OCI-LY3 (cell line): ENCODE measurements at regions not wholly inside any gene's neighbourhood (a gene's known extent, or its start where the extent isn't known, plus 50 kb on each side); places are given as distances from the start of the nearest gene placed in this dataset.
"Not testable (repeated sequence)": the region's sequence is repeated elsewhere in the genome, so short reads cannot be mapped to it uniquely, and the experiment has no call there.

Source experiments
- EZH2phosphoT487 ChIP-seq: fragments of 200-600 bp; shearing (Covaris generic); IDR thresholded peaks from 2 replicates; pipeline ENCODE4 v1.6.1; 2018; ENCODE audit warnings: antibody characterized with exemption, mixed run types, low read depth
- TF ChIP-seq, protein P1 (sequence below): fragments of 200-600, 300-600 bp; sonication (generic); IDR thresholded peaks from 2 replicates; pipeline ENCODE4 v1.5.1; 2014; ENCODE audit warnings: antibody characterized with exemption, low read length, low read depth

DNA sequence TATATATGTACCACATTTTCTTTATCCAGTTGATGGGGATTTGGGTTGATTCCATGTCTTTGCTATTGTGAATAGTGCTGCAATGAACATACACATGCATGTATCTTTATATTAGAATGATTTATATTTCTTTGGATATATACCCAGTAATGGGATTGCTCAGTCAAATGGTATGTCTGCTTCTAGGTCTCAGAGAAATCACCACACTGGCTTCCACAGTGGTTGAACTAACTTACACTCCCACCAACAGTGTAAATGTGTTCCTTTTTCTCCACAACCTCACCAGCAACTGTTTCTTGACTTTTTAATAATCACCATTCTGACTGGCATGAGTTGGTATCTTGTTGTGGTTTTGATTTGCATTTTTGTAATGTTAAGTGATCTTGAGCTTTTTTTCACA is 452.2 kb upstream of the FLRT2 start:
- TF ChIP-seq, protein P1, sequence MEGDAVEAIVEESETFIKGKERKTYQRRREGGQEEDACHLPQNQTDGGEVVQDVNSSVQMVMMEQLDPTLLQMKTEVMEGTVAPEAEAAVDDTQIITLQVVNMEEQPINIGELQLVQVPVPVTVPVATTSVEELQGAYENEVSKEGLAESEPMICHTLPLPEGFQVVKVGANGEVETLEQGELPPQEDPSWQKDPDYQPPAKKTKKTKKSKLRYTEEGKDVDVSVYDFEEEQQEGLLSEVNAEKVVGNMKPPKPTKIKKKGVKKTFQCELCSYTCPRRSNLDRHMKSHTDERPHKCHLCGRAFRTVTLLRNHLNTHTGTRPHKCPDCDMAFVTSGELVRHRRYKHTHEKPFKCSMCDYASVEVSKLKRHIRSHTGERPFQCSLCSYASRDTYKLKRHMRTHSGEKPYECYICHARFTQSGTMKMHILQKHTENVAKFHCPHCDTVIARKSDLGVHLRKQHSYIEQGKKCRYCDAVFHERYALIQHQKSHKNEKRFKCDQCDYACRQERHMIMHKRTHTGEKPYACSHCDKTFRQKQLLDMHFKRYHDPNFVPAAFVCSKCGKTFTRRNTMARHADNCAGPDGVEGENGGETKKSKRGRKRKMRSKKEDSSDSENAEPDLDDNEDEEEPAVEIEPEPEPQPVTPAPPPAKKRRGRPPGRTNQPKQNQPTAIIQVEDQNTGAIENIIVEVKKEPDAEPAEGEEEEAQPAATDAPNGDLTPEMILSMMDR = not testable (repeated sequence)
- not testable (repeated sequence) for TF ChIP-seq EZH2phosphoT487
